Suppressor macrophage (primary cell): ENCODE measurements at regions not wholly inside any gene's neighbourhood (a gene's known extent, or its start where the extent isn't known, plus 50 kb on each side); places are given as distances from the start of the nearest gene placed in this dataset.
"Not testable (repeated sequence)": the region's sequence is repeated elsewhere in the genome, so short reads cannot be mapped to it uniquely, and the experiment has no call there.

Experiments used
- DNase-seq, 4 experiments: peaks; one replicate each; pipeline ENCODE4 v3.0.0-alpha.2; 2020 to 2022

DNA sequence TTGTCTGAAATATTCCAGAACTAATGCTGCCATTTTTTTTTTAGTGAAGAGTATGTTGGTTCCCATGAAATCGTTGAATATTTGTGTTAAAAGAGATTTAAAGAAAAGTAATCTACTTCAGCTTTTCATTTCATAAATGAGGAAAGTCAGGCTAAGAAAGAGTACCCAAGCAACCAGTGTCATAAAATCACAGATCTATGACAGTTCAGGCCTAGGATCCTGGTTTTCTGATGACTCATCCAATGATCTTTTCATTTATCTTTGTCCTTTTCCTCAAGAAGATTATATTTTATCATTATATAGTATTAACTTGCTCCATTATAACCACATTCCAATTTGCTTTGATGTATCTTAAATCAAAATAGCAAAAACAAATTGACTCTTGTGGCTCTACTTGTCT is 139.4 kb upstream of the HCCS start:
- no peak for DNase-seq

DNA sequence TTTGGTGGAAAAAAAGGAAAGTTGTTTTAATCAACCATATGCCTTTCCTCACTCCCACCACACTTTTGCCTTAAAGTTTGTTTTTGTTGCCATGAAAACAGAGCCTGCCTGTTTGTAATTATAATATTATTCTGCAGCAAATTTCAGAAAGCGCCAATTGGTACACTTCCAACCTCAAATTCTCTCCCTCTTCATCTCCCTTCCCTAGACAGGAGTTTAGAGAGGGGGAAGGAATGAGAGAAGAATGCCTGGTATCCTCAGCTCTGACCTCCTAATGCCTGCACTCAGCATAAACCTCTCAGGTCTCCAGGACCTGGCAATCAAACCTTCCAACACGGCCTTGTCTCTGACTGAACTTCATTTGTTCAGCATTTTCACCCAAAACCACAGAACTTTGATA is 138.4 kb upstream of the HCCS start:
- DNase-seq: no peak

DNA sequence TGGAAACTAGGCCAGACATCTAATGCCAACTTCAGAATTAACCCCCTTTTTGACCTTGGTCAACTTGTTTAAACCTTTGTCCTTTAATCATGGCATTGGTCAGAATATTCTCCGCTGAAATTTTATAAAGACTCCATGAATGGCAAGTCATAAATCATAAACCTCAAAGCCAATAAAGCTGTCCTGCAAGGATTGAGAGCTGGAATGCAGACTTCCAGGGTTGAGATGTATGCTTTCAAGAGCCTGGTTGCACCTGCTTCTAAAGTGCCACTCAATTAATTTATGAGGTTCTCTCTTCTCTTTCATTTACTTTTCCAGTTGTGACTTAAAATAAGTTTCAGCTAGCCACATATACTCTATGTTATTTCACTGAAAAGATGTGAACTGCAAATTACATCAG is 136.2 kb upstream of the HCCS start:
- no peak for DNase-seq

DNA sequence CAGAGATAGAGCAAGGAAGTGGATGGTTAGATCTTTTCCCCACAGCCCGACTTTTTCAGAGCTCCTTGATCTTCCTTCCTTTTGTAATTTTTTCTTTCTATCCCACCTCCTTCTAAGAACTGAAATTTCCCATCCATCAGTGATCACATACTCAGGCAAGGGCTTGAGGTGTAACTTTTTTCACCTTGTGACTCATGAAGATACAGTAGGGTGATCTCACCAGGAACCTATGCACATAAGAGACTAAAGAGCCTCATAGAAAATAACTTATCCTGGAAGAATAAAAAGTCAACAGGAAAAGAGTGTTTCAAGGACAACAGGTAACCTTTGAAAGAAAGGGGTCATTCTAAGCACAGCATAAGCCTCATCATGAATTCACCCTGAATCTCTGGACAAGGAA is 131.2 kb upstream of the HCCS start:
- DNase-seq: no peak

DNA sequence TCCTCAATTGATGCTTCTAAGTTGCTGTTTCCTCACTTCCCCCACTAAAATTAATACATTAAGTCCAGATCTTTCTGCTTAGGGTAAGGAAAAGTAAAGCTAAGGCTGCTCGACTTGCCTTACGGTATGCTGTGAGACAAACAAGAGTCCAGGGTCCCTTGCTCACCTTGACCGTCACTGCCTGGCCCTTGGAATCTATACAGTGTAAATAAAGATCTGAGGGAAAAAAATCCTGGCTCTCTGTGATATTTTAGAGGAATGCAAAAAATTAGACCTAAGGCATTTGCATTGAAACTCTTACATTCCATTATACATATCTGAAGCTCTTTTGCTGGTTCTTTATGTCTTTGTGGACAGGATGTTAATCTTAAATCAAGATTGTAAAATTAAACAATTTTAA is 129.6 kb upstream of the HCCS start:
- DNase-seq: no peak

DNA sequence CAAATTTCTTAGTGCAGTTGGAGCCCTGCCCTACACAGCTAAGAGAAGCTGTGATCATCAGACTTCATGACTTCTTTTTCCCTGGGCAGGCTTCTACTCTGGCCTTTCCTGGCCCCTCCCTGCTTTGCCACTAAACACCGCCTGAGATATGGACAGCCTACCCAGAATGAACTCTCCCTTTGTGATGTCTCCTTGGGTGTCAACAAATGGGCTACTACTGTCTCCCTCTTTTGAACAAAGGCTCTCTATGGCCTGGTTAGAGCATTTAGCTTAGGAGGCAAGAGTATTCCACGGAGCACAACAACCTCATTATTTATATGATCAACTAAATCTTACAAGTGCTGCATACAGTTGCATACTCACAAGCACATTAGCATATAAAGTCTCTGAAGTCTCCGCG is 127.6 kb upstream of the HCCS start:
- no peak for DNase-seq

DNA sequence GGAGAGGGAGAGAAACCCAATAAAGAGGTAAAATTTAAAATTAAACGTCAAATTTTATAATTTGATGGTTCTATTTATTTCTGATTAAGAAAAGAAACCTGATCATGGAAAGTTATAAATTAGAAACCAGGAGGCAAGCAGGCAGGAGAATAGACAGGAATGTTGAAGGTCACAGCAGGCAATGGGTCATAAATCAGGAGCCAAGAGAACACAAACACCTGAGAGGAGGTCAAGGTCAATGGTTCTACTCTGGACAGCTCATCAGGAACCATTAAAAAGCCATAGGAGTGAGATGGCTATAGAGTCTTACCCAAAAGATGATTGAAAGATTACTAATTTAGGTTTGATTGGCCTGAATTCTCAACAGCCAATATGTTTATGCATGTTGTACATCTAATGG is 126.9 kb upstream of the HCCS start:
- DNase-seq: no peak

DNA sequence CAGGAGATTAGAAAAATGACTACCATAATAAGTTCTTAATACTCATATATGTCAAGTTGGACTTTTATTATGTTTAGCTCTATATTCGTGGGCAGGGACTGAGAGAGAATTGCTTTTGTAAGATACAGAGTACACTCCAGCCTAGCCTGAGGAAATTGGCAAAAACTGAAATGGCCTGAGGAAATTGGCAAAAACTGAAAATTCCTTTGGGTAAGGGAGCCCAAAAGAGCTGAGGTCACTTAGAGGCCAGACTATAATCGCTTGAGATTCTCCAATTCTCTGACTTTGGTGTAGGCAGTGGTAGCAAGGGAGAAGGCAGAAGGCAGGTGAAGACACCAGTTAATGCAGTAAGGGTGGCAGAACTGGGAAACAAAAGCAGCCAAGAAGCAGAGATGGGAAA is 124.5 kb upstream of the HCCS start:
- no peak for DNase-seq

DNA sequence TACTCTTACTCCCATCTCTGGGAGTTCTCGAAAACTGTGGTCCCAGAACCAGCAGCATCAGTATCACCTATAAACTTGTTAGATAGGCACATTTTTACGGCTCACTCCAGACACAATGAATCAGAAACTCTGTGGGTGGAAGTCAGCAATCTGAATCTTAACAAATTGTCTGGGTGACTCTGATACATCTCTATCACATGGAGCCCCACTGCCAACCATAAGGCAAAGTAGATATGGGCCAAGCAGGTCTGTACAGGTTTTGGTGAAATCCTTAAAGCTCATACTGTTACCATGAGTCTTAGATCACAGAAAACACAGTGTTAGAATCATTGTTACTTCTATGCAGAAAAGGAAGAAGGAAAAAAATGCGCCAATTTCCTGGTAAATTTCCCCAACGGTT is 122.5 kb upstream of the HCCS start:
- no peak for DNase-seq

DNA sequence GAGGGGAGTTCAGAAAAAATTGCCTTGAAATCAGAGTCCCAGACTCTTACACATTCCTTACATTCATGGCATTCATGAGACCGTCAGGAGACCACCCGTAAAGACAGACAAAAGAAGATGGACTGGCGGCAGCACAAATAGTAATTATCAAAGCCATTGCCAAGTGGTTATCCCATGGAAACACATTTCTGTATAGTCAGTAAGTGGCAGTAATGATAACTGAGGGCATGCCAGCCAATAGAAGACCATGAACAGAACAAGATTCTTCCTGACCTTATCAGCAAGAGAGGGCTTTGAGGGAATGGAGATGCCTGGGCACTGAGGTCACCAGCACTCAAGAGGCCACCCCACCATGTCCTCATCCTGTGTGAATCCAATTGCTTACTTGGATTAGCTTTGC is 121.7 kb upstream of the HCCS start:
- no peak for DNase-seq

DNA sequence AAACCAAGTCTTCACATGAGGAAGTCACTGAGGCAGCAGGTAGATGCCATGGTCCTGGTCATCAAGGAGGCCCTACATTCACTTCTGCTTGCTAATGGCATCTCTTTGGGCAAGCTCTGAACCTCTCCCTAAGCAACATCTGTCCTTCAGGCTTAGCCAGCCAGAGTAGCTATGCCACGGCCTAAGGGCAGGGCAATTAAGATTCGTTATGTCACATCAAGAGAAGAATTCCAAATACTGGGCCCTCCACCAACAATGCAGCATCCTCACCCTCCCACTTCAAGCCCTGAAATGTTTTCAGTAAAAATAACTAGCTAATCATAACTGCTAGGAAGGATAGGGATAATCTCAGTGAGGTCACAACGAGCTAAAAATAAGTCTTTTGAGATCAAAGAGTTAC is 120.7 kb upstream of the HCCS start:
- no peak for DNase-seq

DNA sequence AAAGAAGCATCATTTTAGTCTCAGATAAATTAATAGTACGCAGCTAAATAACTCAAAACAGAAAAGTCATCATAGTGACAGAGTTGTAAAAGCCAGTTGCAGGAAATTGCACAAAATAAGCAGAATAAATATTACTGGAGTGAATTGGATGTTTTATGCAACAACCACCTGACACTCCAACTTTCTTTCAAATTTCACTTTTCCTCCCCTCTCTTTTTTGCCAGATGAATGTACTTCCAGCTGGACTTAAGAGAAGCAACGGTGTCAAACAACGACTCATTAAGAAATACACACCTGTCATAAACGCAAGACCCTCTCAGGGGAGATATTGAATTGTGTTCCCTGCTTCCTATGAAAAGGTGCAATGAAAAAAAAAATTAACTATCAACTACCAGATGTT is 120.2 kb upstream of the HCCS start:
- no peak for DNase-seq

DNA sequence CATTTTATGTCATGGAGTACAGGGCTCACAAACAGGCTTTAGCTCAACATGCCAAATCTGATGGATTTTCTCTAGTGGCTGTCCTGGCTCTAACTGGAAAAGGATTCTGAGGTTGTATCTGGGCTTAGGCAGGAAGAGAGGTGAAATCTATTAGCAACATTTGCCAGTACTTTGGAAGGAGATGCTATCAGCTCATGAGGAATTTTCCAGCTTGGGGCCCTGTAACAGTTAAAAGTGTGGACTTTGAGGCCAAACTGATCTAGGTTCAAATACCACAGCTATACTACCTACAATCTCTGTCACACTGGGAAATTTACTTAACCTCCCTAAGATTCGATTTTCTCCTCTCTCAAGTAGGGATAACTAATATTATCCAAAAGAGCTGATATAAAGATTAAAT is 119.0 kb upstream of the HCCS start:
- no peak for DNase-seq

DNA sequence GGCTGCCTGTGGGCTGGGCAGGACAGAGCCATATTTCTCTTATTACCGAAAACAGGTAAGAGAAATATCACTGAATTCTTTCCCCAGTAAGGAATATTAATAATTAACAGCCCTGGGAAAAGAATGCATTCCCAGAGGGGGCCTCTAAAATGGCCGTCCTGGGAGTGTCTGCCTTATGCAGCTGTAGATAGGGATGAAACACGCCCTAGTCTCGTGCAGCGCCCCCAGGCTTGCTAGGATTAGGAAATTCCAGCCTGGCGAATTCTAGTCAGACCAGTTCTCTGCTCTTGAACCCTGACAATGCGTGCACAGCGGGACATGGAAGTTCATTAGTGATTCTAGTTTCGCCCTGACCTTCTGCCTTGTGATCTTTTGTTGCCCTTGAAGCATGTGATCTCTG is 104.1 kb upstream of the HCCS start:
- not testable (repeated sequence) for DNase-seq

DNA sequence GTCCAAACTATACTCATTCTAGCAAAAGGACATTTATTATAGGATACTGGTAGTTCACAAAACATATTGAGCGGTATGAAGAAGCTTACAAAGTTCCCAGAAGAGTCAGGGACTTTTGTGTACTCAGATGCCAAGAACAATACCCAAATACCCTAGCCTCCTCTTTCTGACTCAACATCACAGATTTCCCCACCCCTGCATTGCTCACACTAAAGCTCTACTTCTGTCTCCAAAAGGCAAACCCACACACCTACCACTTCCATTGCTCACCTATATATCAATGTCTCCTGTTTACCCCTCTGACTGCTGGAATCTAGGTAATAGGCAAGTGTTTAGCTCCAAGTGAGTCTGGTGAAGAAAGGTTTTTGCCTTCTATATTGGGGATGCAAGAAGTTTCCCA is 100.7 kb upstream of the HCCS start:
- no peak for DNase-seq

DNA sequence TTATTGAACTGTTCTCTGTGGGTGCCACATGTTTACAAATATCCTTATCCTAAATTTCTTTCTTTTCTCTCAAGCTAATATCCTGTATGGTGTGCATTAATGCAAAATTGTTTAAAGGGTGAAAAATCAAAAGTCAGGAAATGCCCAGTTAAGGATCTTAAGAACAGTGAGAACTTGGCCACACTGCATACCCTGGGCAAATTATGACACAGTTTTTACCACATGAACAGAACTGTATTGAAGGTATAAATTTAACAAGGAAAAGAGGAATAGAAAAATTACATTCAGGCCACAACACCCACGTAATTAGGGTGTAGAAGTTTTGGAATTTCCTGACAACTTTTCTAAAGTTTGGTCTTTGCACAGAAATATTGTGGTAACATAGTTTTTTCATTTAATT is 94.4 kb upstream of the HCCS start:
- DNase-seq: no peak

DNA sequence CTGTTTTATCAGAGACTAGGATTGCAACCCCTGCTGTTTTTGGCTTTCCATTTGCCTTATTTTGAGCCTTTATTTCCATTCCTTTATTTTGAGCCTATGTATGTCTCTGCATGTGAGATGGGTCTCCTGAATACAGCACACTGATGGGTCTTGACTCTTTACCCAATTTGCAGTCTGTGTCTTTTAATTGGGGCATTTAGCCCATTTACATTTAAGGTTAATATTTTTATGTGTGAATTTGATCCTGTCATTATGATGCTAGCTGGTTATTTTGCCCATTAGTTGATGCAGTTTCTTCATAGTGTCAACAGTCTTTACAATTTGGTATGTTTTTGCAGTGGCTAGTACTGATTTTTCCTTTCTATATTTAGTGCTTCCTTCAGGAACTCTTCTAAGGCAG is 88.5 kb upstream of the HCCS start:
- DNase-seq: not testable (repeated sequence)

DNA sequence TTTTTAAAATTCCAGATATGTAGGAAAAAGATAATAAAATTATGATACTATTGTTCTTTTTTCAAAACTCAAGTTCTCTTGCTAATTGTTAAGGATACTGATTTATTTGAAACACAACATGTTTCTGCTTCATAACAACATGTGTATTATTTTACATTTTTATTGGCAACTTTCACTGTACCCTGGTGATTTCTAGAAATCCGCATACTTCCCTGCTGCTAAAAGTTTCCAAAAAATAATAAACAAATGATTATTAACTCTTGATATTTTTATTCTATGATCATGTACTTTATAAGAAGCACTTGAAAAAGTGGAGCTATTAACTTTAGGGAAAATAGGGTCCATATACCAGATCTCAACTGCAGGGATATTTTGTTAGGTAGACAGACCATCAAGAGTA is 71.2 kb upstream of the HCCS start:
- DNase-seq: no peak

DNA sequence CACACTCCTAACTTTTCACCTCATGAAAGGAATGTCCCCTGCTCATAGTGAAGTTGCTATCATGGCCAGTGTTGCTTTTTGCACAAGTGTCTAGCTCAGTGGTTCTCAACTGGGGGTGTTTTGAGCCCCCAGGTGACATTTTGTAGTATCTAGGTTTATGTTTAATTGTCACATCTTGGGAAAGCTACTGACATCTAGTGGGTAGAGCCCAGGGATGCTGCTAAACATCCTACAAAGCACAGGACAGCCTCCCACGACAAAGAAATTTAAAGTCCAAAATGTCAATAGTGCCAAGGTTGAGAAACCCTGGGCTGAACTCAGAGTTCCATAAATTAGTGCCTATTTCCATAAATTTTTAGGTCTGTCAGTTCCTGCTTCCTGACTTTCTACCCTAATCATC is 70.7 kb upstream of the HCCS start:
- no peak for DNase-seq

DNA sequence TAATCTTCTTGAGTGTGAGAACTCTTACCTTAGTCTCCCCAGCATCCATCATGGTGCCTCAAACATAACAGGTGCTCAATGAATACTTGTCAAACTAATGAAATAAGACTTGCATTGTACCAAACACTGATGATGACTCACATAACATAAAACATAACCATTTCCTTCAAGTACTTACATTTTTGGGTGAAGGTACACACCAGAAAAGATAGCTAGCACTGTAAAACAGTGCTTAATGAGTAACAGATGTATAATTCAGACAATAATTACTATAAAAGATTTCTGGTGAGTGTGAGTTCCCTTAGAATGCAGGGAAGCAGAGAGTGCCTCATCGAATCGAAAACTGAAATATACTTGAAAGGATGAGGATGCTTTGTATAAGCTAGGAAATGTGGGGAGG is 70.1 kb upstream of the HCCS start:
- DNase-seq: no peak

DNA sequence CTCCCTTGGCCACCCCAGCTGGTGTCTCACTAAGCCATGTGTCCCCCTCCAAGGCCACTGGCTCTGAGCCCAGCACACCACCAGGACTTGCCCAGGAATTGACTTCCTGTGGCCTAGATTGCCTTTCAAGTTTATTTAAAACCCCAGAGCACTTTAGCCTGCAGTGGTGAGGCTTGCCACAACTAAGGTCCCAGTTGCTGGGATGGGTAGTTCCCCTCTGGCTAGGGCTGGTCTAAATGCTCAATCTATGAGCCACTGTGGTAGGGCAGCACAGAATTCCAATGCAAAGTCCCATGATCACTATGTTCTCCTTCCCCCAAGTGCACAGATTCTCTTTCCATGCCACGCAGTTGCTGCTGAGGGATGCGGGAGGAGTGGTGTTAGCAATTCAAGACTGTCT is 61.1 kb upstream of the HCCS start:
- no peak for DNase-seq

DNA sequence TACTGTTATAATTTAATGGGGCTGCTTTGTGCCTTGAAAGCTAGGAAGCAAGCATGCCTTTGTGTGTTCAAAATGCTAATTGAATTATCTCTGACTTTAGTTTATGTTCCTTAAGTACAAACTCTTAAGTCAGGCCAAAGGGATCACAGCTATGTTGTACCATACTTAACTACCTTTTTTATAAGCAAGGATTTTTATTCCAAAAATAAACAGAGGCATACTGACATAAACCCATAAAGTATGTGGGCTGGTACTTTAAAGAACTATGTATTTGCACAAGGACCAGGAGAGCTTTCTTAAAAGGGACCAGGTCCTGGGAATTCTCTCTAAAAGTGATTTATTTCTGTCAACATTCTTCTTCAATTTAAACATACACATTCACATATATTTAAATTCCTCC is 57.8 kb upstream of the HCCS start:
- no peak for DNase-seq

DNA sequence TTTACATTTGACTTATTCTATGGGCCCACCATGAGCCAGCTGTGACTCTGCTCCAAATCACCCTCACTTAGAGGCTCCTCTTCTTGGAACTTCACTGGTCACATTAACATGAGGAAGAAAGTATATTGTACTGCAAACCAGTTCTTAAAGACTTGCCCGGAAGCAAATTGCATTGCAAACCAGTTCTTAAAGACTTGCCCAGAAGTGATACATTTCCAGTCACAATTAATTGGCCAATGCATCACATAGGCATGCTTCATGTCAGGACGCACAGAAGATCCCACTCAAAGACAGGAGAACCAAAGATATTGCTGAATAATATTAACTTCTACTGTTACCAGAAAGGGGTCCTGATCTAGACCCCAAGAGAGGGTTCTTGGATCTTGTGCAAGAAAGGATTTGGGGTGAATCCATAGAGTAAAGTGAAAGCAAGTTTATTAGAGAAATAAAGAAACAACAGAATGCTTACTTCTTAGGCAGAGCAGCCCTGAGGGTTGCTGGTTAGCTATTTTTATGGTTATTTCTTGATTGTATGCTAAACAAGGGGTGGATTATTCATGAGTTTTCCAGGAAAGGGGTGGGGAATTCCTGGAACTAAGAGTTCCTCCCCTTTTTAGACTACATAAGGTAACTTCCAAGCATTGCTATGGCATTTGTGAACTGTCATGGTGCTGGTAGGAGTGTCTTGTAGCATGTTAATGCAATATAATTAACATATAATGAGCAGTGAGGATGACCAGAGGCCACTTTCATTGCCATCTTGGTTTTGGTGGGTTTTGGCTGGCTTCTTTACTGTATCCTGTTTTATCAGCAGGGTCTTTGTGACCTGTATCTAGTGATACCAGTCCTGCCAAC is 54.6 kb upstream of the HCCS start:
- no peak for DNase-seq

DNA sequence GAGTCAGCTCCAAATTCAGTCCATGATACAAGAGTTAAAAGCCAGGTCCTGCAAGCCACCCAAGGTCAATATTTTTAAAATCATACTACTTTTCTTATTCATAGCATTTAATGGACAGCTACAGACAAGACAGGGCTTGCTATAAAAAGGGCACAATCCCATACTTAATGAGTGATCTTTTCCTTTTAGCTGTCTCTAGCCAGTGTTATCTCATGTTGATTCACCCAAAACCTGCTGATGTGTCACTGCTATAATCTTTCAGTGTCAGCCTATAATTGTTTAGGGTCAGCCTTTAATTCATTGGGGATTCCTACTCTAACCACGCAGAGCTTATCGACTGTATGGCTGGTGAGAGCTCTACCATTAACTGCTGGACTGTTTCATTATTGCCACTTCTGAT is 51.2 kb upstream of the HCCS start:
- DNase-seq: no peak
